Type B pancreatic cell (in vitro differentiated cells): ENCODE measurements at regions not wholly inside any gene's neighbourhood (a gene's known extent, or its start where the extent isn't known, plus 50 kb on each side); places are given as distances from the start of the nearest gene placed in this dataset.

Source experiments
- DNase-seq: peaks from one replicate; pipeline ENCODE4 v3.0.0; 2021; ENCODE audit warnings: mixed read lengths; ENCODE audit not compliant: unreplicated experiment; ENCODE audit errors: extremely low spot score
- H3K27ac Mint-ChIP-seq: 2 replicates; pipeline ENCODE4 v1.8.0; 2021; ENCODE audit warnings: mild to moderate bottlenecking, mixed read lengths
- H3K27me3 Mint-ChIP-seq: 2 replicates; pipeline ENCODE4 v1.8.0; 2021; ENCODE audit warnings: mixed read lengths
- H3K36me3 Mint-ChIP-seq: 2 replicates; pipeline ENCODE4 v1.8.0; 2021; ENCODE audit warnings: mixed read lengths
- H3K4me1 Mint-ChIP-seq: one replicate; pipeline ENCODE4 v1.8.0; 2021; ENCODE audit warnings: mixed read lengths; ENCODE audit not compliant: unreplicated experiment
- H3K4me3 Mint-ChIP-seq: 2 replicates; pipeline ENCODE4 v1.8.0; 2021; ENCODE audit warnings: mild to moderate bottlenecking, mixed read lengths
- H3K9me3 Mint-ChIP-seq: 2 replicates; pipeline ENCODE4 v1.8.0; 2021; ENCODE audit warnings: mixed read lengths
- TF ChIP-seq, protein P1 (sequence below): fragments of 200-600 bp; sonication (generic); conservative IDR thresholded peaks from 2 replicates; pipeline ENCODE4 v1.5.0; 2021; ENCODE audit warnings: antibody characterized with exemption, mild to moderate bottlenecking

DNA sequence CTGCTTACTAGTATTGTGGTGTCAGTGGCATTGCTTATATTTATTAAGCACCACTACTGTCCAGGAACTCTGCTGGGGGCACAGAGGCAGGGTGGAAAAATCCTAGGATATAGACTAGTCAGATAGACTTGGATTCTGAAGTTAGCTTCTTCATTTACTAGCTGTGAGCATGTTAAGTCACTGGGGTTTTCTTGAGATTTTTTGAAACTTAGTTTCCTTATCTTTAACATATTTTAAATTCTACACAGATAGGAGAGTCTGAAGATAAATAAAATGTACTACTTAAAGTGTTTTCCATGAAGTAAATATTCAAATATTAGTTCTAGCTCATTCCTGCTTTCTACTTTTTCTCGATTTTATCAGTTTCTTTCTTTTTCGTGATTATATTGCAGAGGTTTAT, 196.9 kb upstream of the GRID2 start:
- Mint-ChIP-seq H3K27me3 (no peaks in the 10 kb centered on the region), H3K4me3 (no peak overlapping the region), H3K4me1 (no peaks in the 10 kb centered on the region), H3K36me3 (no peaks in the 10 kb centered on the region), H3K9me3 (no peaks in the 10 kb centered on the region), H3K27ac (no peak overlapping the region)
- no peak for DNase-seq
- TF ChIP-seq, protein P1, sequence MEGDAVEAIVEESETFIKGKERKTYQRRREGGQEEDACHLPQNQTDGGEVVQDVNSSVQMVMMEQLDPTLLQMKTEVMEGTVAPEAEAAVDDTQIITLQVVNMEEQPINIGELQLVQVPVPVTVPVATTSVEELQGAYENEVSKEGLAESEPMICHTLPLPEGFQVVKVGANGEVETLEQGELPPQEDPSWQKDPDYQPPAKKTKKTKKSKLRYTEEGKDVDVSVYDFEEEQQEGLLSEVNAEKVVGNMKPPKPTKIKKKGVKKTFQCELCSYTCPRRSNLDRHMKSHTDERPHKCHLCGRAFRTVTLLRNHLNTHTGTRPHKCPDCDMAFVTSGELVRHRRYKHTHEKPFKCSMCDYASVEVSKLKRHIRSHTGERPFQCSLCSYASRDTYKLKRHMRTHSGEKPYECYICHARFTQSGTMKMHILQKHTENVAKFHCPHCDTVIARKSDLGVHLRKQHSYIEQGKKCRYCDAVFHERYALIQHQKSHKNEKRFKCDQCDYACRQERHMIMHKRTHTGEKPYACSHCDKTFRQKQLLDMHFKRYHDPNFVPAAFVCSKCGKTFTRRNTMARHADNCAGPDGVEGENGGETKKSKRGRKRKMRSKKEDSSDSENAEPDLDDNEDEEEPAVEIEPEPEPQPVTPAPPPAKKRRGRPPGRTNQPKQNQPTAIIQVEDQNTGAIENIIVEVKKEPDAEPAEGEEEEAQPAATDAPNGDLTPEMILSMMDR, result no peak

DNA sequence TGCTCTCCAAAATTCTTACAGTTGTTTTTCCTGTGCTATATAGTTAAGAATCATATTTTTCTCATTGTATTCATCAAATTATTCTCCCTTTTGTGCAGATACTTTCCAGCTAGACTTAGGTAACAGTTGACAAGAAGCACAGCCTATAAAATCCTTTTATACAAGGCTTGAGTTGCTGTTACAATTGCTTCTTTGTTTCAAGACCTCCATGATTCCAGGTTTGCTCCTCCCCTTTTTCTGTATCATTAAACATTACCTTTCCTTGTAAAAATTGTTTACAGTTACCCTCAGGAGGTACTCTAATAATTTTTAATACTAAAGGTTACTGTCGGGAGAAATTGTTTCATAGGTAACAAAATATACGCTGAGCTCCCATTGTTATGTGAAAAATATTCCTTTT, 192.3 kb upstream of the GRID2 start:
- Mint-ChIP-seq H3K4me3 (no peak overlapping the region), H3K9me3 (no peaks in the 10 kb centered on the region), H3K36me3 (no peaks in the 10 kb centered on the region), H3K27ac (no peak overlapping the region), H3K4me1 (no peaks in the 10 kb centered on the region), H3K27me3 (no peaks in the 10 kb centered on the region)
- TF ChIP-seq, protein P1, result no peak
- no peak for DNase-seq

DNA sequence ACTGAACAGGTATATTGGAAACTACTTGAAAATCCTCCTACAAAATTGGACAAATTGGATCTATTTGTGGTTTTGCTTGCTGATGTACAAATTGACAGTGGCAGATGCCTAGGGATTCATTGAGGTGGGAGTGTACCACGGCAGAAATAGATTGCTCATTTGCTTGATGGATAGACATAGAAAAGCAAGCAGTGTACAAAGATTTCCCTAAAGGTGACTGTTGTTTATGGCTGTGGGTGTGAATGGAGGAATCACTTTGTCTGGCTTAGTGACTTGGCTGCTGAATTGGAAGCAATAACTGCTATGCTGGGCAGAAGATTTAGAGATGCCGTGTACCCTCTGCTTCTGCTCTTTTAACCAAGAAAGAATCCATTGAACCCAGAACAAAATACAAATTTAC, 191.0 kb upstream of the GRID2 start:
- no peaks in the 10 kb centered on the region for H3K36me3 Mint-ChIP-seq
- TF ChIP-seq, protein P1, result no peak
- peaks cover 4% of the 10 kb centered on the region for H3K27me3 Mint-ChIP-seq
- DNase-seq, result no peak
- no peaks in the 10 kb centered on the region for H3K9me3 Mint-ChIP-seq
- H3K4me1 Mint-ChIP-seq, result no peaks in the 10 kb centered on the region
- H3K4me3 Mint-ChIP-seq, result no peak overlapping the region
- H3K27ac Mint-ChIP-seq, result no peak overlapping the region

DNA sequence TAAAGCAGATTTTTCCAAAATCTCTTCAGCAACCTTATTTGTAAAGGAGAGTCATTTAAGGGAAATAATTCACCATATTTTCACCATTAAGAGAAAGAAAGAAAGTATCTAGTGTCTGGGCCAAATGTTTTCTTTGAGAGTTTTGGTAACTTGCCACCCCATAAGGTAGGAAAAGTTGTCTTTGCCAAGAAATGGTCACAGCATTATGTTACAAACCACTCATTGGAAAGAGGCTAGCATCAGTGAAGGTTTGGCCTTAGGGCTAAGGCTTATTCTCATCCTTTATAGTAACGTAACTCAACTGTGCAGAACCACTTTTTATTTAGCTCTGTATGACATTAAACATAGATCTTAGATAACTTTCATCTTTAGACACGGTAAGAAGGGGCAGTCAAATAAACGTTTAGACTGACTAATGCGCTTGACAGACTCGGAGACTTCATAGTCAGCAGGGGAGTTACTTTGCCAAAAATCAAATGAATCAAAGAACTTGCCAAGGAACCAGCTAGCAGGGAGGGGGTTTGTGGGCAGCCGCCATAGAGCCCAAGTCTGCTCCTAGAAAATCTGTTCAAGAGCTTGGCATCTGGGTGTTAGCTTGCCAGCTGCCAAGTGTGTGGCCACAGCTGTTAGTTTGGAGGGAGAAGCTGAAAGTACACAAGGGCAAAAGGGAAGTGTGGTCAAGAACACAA, 182.8 kb upstream of the GRID2 start:
- TF ChIP-seq, protein P1, result no peak
- Mint-ChIP-seq H3K27ac (no peak overlapping the region), H3K9me3 (no peaks in the 10 kb centered on the region), H3K36me3 (no peaks in the 10 kb centered on the region), H3K4me1 (no peaks in the 10 kb centered on the region), H3K4me3 (no peak overlapping the region), H3K27me3 (peaks cover 4% of the 10 kb centered on the region)
- DNase-seq, result no peak

DNA sequence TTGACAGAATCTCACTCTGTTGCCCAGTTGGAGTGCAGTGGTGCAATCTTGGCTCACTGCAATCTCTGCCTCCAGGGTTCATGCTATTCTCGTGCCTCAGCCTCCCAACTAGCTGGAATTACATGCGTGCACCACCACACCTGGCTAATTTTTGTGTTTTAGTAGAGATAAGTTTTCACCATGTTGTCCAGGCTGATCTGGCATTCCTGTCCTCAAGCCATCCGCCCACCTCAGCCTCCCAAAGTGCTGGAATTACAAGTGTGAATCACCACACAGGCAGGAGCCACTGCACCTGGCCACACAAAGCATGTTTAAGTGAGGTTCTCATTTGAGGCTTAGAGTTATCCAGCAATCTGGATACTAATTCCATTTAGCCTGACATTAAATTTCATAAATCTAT, 180.9 kb upstream of the GRID2 start:
- no peak overlapping the region for H3K27ac Mint-ChIP-seq

More for the DNA sequence above, 180.9 kb upstream of the GRID2 start:
- H3K27me3 Mint-ChIP-seq, result no peaks in the 10 kb centered on the region
- DNase-seq, result no peak
- TF ChIP-seq, protein P1, result no peak
- H3K9me3 Mint-ChIP-seq, result no peaks in the 10 kb centered on the region
- H3K4me3 Mint-ChIP-seq, result no peak overlapping the region
- H3K36me3 Mint-ChIP-seq, result no peaks in the 10 kb centered on the region
- H3K4me1 Mint-ChIP-seq, result no peaks in the 10 kb centered on the region
